C4-2B (cell line): ENCODE measurements at regions not wholly inside any gene's neighbourhood (a gene's known extent, or its start where the extent isn't known, plus 50 kb on each side); places are given as distances from the start of the nearest gene placed in this dataset.

Experiments used
- H3K27ac ChIP-seq: fragments of 450-650 bp; 2 replicates; pipeline ENCODE4 v1.5.1; 2017
- CTCF ChIP-seq: fragments of 450-650 bp; conservative IDR thresholded peaks from 2 replicates; pipeline ENCODE4 v1.5.1; 2017; ENCODE audit warnings: mild to moderate bottlenecking
- ZFX ChIP-seq: fragments of 450-650 bp; IDR thresholded peaks from 2 replicates; pipeline ENCODE4 v1.6.1; 2017

- no peak for TF ChIP-seq CTCF
- TF ChIP-seq ZFX: no peak
- H3K27ac ChIP-seq: peak overlapping the region; percentile 57
Measured at GRCh38 chr14:104346608-104347007, 208.2 kb downstream of the KIF26A start.

DNA sequence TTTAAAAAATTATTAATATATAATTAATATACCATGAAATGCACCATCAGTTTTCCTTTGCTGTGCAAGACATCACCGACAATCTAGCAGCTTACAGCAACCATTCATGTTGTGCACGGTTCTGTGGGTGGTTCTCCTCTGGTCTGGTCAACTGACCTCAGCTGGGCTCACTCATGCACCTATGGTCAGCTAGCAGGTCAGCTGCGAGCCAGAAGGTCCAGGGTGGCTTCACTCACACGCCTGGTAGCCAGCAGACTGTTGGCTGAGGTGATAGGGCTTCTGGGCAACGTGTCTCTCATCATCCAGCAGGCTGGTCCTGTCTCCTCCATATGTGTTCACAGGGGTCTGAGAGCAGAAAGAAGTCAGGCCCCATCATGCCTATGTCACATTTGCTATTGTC lies 210.4 kb downstream of the KIF26A start:
- TF ChIP-seq ZFX (no peak), CTCF (no peak)
- no peak overlapping the region for H3K27ac ChIP-seq

DNA sequence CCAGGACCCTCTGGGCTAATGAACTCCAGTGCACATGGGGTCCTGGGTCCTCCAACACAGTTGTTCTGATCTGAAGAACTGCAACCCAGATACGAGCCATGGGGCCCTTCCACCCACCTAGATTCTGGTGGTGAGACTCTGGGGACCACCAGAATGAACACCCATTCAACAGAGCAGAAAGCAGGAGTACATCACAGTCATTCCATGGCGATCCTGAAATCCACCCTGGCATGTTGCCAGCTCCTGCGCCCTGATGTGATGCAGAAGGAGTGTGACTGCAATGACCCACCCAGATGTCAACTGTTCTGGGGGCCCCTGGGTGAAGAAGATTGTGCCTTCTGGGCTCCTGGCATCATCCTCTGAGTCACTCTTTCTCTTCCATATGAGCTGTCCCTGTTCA lies 211.6 kb downstream of the KIF26A start:
- no peak overlapping the region for H3K27ac ChIP-seq
- TF ChIP-seq CTCF (no peak), ZFX (no peak)

DNA sequence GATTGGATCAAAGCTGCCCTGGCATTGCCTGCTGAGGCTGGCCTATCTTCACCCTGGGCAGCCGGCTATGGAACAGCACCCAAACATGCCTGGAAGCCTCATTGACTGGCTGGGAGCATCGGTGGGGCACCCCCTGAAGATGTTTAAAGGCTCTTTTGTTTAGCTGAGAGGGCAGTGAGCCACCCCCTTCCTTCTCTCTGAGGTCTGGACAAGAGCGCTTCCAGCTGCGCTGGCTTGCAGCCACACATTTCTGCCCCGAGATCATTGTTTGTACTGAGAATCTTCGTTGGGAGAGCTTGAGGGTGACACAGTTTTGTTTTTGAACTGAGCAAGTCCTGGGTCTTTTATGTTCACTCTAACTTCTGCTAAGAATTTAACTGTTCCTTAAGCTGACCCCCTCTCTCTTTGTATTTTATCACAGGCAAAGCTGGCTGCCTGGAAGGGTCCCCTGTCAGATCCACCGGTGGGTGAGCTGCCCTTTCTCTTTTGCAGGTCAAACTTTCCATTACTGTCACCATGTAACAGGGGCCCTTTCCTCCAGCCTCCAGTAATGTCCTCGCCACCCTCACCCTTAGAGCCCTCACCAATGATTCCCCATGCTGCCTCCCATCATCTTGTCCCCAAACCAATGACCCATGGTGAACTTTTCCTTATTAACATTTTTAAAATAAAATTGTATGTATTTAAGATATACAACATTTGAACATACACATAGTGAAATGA lies 212.2 kb downstream of the KIF26A start:
- no peak overlapping the region for H3K27ac ChIP-seq
- TF ChIP-seq ZFX (no peak), CTCF (no peak)

- TF ChIP-seq CTCF (no peak), ZFX (no peak)
- H3K27ac ChIP-seq: no peak overlapping the region
Measured at GRCh38 chr14:104351849-104352492, 213.6 kb downstream of the KIF26A start.

DNA sequence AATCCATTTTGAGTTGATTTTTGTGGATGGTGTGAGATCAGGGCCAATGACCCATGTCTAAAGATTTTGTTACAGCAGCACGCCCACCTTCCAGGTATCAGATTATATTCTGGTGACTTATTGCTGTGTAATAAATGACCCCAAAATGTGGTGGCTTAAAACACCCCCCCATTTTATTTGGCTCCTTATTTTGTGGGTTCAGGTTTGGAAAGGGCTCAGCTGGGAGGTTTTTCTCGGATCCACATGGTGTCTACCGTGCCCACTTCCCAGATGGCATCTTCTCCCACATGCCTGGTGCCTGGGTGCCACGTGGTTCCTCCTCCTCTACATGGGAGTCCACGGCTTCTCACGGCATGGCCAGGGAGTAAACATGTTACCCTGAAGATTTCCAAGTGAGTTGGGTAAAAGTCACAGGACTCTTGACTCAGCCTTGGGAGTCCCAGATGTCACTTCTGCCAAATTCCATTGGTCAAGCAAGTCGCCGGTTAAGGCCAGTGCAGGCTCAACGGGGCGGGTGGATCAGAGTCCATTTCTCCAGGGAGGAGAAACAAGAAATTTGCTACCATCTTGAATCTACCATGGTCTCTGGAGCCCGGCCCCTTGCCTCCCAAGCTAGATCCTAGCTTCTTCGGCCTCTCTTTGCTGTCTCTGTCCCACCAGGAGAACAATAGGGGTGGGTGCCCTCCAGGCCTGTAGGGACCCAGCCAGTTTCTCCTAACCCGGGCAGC lies 214.3 kb downstream of the KIF26A start:
- no peak for TF ChIP-seq ZFX
- TF ChIP-seq CTCF: no peak
- H3K27ac ChIP-seq: no peak overlapping the region

DNA sequence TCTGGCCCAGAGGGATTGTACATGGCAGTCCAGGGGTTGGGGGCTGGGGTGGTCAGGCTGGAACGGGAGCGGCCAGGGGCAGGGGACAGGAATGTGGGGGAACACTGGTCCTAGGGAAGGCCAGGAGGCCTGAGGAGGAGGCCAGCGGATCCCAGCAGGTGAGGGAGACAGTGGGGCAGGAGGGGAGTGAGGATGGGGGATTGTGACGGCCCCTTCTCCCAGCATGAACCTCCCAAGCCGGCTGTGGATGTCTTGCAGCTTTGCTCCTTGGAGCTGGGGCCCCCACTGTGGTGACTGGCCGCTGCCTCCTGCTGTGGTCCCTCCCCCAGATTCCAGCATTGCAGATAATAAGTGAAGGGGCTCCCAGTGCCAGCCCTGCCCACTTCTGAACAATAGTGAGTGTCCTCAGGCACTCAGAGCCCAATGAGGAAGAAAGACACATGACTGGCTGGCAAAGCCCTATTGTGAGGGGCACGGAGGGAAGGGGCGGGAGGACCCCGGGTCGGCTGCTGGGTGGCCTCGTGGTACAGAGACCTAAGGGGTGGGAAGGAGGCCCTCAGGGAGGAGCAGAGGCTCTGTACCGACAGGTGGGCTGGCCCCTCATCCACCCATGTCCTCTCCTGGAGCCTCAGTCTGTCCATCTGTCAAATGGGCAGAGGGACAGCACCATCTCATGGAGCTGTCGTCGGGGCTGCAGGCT lies 215.0 kb downstream of the KIF26A start:
- no peak overlapping the region for H3K27ac ChIP-seq
- TF ChIP-seq ZFX (no peak), CTCF (no peak)
